ENCODE measurements at regions not wholly inside any gene's neighbourhood (a gene's known extent, or its start where the extent isn't known, plus 50 kb on each side); places are given as distances from the start of the nearest gene placed in this dataset.
A peak's percentile ranks its signal among the peaks of the same experiment; 100 is the strongest.

GRCh38 chr14:65824285-65824977 lies 411.9 kb downstream of the FUT8 start:
- TF ChIP-seq CTCF (conservative IDR thresholded peaks at IDR 0.05) (peak; percentile 96), ZFX (IDR thresholded peaks at IDR 0.05) (no peak)
- H3K27ac ChIP-seq = no peak overlapping the region

GRCh38 chr14:65824978-65825299 lies 412.4 kb downstream of the FUT8 start:
- TF ChIP-seq CTCF (conservative IDR thresholded peaks at IDR 0.05) = peak; percentile 38
- no peak for TF ChIP-seq ZFX (IDR thresholded peaks at IDR 0.05)
- H3K27ac ChIP-seq = no peak overlapping the region

- H3K27ac ChIP-seq = no peak overlapping the region
- TF ChIP-seq ZFX (IDR thresholded peaks at IDR 0.05) = no peak
- no peak for TF ChIP-seq CTCF (conservative IDR thresholded peaks at IDR 0.05)
Observed at GRCh38 chr14:65826946-65827345, 414.4 kb downstream of the FUT8 start.

GRCh38 chr14:65827520-65827919 lies 415.0 kb downstream of the FUT8 start:
- no peak overlapping the region for H3K27ac ChIP-seq
- no peak for TF ChIP-seq CTCF (conservative IDR thresholded peaks at IDR 0.05)
- TF ChIP-seq ZFX (IDR thresholded peaks at IDR 0.05) = no peak

- H3K27ac ChIP-seq = no peak overlapping the region
- TF ChIP-seq ZFX (IDR thresholded peaks at IDR 0.05) (no peak), CTCF (conservative IDR thresholded peaks at IDR 0.05) (no peak)
Observed at GRCh38 chr14:65828396-65828795, 415.9 kb downstream of the FUT8 start.

- no peak for TF ChIP-seq ZFX (IDR thresholded peaks at IDR 0.05)
- TF ChIP-seq CTCF (conservative IDR thresholded peaks at IDR 0.05) = peak; percentile 51
- H3K27ac ChIP-seq = no peak overlapping the region
Observed at GRCh38 chr14:65832431-65833266, 420.1 kb downstream of the FUT8 start.

GRCh38 chr14:65833267-65833880 lies 420.8 kb downstream of the FUT8 start:
- TF ChIP-seq ZFX (IDR thresholded peaks at IDR 0.05) = no peak
- TF ChIP-seq CTCF (conservative IDR thresholded peaks at IDR 0.05) = no peak
- H3K27ac ChIP-seq = no peak overlapping the region
